KMS-11 (cell line): ENCODE measurements at regions not wholly inside any gene's neighbourhood (a gene's known extent, or its start where the extent isn't known, plus 50 kb on each side); places are given as distances from the start of the nearest gene placed in this dataset.

ENCODE experiments used
- H2AFZ ChIP-seq: fragments of 200-600 bp; sonication (generic); 2 replicates; pipeline ENCODE4 v1.6.1; 2016; ENCODE audit warnings: antibody characterized with exemption, mixed run types, low read depth
- H3K27ac ChIP-seq: fragments of 200-600 bp; sonication (generic); 2 replicates; pipeline ENCODE4 v1.6.1; 2016; ENCODE audit warnings: mild to moderate bottlenecking, mixed run types
- H3K27me3 ChIP-seq: fragments of 200-600 bp; sonication (generic); 2 replicates; pipeline ENCODE4 v1.6.1; 2017; ENCODE audit warnings: mild to moderate bottlenecking, low read depth, mixed run types, moderate library complexity; ENCODE audit not compliant: insufficient read depth
- H3K36me3 ChIP-seq: fragments of 200-600 bp; sonication (generic); 2 replicates; pipeline ENCODE4 v1.6.1; 2017; ENCODE audit warnings: mild to moderate bottlenecking, mixed run types; ENCODE audit not compliant: insufficient read depth
- H3K4me1 ChIP-seq: fragments of 200-600 bp; sonication (generic); 2 replicates; pipeline ENCODE4 v1.6.1; 2016; ENCODE audit warnings: mild to moderate bottlenecking, low read depth, mixed run types; ENCODE audit not compliant: poor library complexity, severe bottlenecking
- H3K4me2 ChIP-seq: fragments of 200-600 bp; sonication (generic); 2 replicates; pipeline ENCODE4 v1.7.0; 2016; ENCODE audit warnings: mild to moderate bottlenecking, mixed run types
- H3K4me3 ChIP-seq: fragments of 200-600 bp; sonication (generic); IDR thresholded peaks from 2 replicates; pipeline ENCODE4 v1.6.1; 2017; ENCODE audit warnings: low read depth, low read length, mixed read lengths; ENCODE audit not compliant: insufficient read depth
- H3K79me2 ChIP-seq: fragments of 200-600 bp; sonication (generic); 2 replicates; pipeline ENCODE4 v1.6.1; 2016; ENCODE audit warnings: low read depth, mixed run types; ENCODE audit not compliant: insufficient read depth
- H3K9ac ChIP-seq: fragments of 200-600 bp; sonication (generic); 2 replicates; pipeline ENCODE4 v1.6.1; 2016; ENCODE audit warnings: mild to moderate bottlenecking, mixed run types
- H4K20me1 ChIP-seq: fragments of 200-600 bp; sonication (generic); 2 replicates; pipeline ENCODE4 v1.6.1; 2016; ENCODE audit warnings: mild to moderate bottlenecking, mixed run types; ENCODE audit not compliant: insufficient read depth
- CTCF ChIP-seq: fragments of 200-600 bp; sonication (generic); conservative IDR thresholded peaks from 2 replicates; pipeline ENCODE4 v1.6.1; 2017; ENCODE audit warnings: low read depth, mild to moderate bottlenecking, antibody characterized with exemption, low read length, moderate library complexity, mixed read lengths

- Histone ChIP-seq H3K27ac (no peak overlapping the region), H3K79me2 (no peaks in the 10 kb centered on the region), H4K20me1 (no peaks in the 10 kb centered on the region), H3K4me1 (peaks cover 45% of the 10 kb centered on the region), H3K27me3 (no peaks in the 10 kb centered on the region), H3K9ac (no peak overlapping the region), H3K36me3 (no peaks in the 10 kb centered on the region), H2AFZ (no peak overlapping the region), H3K4me2 (no peak overlapping the region), H3K4me3 (no peak overlapping the region)
- TF ChIP-seq CTCF, result no peak
These were observed 211.4 kb downstream of the KCNRG start for GRCh38 chr13:50226515-50227155.

- H3K4me1 ChIP-seq, result peaks cover 38% of the 10 kb centered on the region
- no peak for TF ChIP-seq CTCF
- no peak overlapping the region for H3K9ac ChIP-seq
- H3K4me3 ChIP-seq, result no peak overlapping the region
- H2AFZ ChIP-seq, result no peak overlapping the region
- no peak overlapping the region for H3K27ac ChIP-seq
- H3K4me2 ChIP-seq, result no peak overlapping the region
- H3K79me2 ChIP-seq, result no peaks in the 10 kb centered on the region
- no peaks in the 10 kb centered on the region for H4K20me1 ChIP-seq
- no peaks in the 10 kb centered on the region for H3K36me3 ChIP-seq
- no peaks in the 10 kb centered on the region for H3K27me3 ChIP-seq
These were observed 212.1 kb downstream of the KCNRG start for GRCh38 chr13:50227361-50227760.

- no peaks in the 10 kb centered on the region for H3K36me3 ChIP-seq
- no peak overlapping the region for H3K27ac ChIP-seq
- no peaks in the 10 kb centered on the region for H4K20me1 ChIP-seq
- no peak overlapping the region for H2AFZ ChIP-seq
- H3K4me2 ChIP-seq, result no peak overlapping the region
- H3K79me2 ChIP-seq, result no peaks in the 10 kb centered on the region
- no peak overlapping the region for H3K4me3 ChIP-seq
- no peak for TF ChIP-seq CTCF
- no peak overlapping the region for H3K9ac ChIP-seq
- H3K27me3 ChIP-seq, result no peaks in the 10 kb centered on the region
- H3K4me1 ChIP-seq, result peaks cover 26% of the 10 kb centered on the region
These were observed 213.3 kb downstream of the KCNRG start for GRCh38 chr13:50228527-50228926.

- no peak overlapping the region for H3K9ac ChIP-seq
- no peak for TF ChIP-seq CTCF
- no peaks in the 10 kb centered on the region for H3K36me3 ChIP-seq
- no peak overlapping the region for H3K4me3 ChIP-seq
- no peaks in the 10 kb centered on the region for H4K20me1 ChIP-seq
- H2AFZ ChIP-seq, result no peak overlapping the region
- H3K27ac ChIP-seq, result no peak overlapping the region
- H3K27me3 ChIP-seq, result no peaks in the 10 kb centered on the region
- H3K79me2 ChIP-seq, result no peaks in the 10 kb centered on the region
- peaks cover 12% of the 10 kb centered on the region for H3K4me1 ChIP-seq
- no peak overlapping the region for H3K4me2 ChIP-seq
These were observed 214.9 kb downstream of the KCNRG start for GRCh38 chr13:50229960-50230661.
